WTC11 (cell line): ENCODE measurements at regions not wholly inside any gene's neighbourhood (a gene's known extent, or its start where the extent isn't known, plus 50 kb on each side); places are given as distances from the start of the nearest gene placed in this dataset.

Source experiments
- CTCF ChIP-seq: fragments of 200-600 bp; IDR thresholded peaks from 2 replicates; pipeline ENCODE4 v1.8.0; 2022; ENCODE audit warnings: antibody characterized with exemption
- GABPB1 ChIP-seq: sonication (generic); formaldehyde crosslinking; IDR thresholded peaks from 2 replicates; pipeline ENCODE4 v1.8.1; 2023; ENCODE audit warnings: mild to moderate bottlenecking, missing genetic modification reagents
- JUN ChIP-seq: sonication (generic); formaldehyde crosslinking; IDR thresholded peaks from 2 replicates; pipeline ENCODE4 v1.8.0; 2023; ENCODE audit warnings: mild to moderate bottlenecking, missing genetic modification reagents
- NR1H2 ChIP-seq: sonication (generic); formaldehyde crosslinking; IDR thresholded peaks from 2 replicates; pipeline ENCODE4 v1.9.0; 2021; ENCODE audit warnings: mild to moderate bottlenecking, moderate library complexity, missing genetic modification reagents
- RORB ChIP-seq: fragments of 250-450 bp; sonication (Bioruptor Pico); IDR thresholded peaks from 2 replicates; pipeline ENCODE4 v1.9.0; 2021; ENCODE audit warnings: mild to moderate bottlenecking
- ZBTB21 ChIP-seq: sonication (generic); formaldehyde crosslinking; IDR thresholded peaks from 2 replicates; pipeline ENCODE4 v1.8.1; 2023; ENCODE audit warnings: mild to moderate bottlenecking, missing genetic modification reagents, borderline replicate concordance
- TF ChIP-seq, protein P1 (sequence below): sonication (generic); formaldehyde crosslinking; IDR thresholded peaks from 2 replicates; pipeline ENCODE4 v1.8.1; 2023; ENCODE audit warnings: mild to moderate bottlenecking, missing genetic modification reagents, borderline replicate concordance
- TF ChIP-seq, protein P2 (sequence below): sonication (generic); formaldehyde crosslinking; IDR thresholded peaks from 2 replicates; pipeline ENCODE4 v1.8.0; 2022; ENCODE audit warnings: mild to moderate bottlenecking, missing genetic modification reagents
- TF ChIP-seq, protein P3 (sequence below): sonication (generic); formaldehyde crosslinking; IDR thresholded peaks from 2 replicates; pipeline ENCODE4 v1.8.1; 2023; ENCODE audit warnings: mild to moderate bottlenecking, missing genetic modification reagents, moderate library complexity

DNA sequence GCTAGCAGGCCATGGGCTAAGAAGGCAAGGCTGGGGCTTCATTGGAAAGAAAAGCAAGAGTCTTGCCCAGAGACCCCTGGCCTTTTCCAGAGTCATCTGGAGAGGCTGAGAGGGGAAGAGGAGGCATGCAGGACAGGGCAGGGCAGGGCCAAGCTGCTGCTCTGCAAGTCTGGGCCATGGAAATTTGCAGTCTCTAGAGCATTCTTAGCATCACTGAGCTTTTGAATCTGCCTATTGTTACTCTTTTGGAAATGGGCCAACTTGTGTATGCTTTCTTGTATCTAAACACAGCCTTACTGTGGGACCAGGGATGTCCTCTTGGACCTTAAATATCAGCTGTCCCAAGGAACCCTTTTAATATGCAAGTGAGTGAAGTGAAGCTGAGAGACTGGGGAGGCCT, 560.5 kb downstream of the MID1IP1 start:
- TF ChIP-seq, protein P1, sequence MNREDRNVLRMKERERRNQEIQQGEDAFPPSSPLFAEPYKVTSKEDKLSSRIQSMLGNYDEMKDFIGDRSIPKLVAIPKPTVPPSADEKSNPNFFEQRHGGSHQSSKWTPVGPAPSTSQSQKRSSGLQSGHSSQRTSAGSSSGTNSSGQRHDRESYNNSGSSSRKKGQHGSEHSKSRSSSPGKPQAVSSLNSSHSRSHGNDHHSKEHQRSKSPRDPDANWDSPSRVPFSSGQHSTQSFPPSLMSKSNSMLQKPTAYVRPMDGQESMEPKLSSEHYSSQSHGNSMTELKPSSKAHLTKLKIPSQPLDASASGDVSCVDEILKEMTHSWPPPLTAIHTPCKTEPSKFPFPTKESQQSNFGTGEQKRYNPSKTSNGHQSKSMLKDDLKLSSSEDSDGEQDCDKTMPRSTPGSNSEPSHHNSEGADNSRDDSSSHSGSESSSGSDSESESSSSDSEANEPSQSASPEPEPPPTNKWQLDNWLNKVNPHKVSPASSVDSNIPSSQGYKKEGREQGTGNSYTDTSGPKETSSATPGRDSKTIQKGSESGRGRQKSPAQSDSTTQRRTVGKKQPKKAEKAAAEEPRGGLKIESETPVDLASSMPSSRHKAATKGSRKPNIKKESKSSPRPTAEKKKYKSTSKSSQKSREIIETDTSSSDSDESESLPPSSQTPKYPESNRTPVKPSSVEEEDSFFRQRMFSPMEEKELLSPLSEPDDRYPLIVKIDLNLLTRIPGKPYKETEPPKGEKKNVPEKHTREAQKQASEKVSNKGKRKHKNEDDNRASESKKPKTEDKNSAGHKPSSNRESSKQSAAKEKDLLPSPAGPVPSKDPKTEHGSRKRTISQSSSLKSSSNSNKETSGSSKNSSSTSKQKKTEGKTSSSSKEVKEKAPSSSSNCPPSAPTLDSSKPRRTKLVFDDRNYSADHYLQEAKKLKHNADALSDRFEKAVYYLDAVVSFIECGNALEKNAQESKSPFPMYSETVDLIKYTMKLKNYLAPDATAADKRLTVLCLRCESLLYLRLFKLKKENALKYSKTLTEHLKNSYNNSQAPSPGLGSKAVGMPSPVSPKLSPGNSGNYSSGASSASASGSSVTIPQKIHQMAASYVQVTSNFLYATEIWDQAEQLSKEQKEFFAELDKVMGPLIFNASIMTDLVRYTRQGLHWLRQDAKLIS (CRISPR knock-in tag) = no peak
- TF ChIP-seq GABPB1 (CRISPR knock-in tag) (no peak), CTCF (no peak), ZBTB21 (CRISPR knock-in tag) (no peak), RORB (CRISPR knock-in tag) (no peak), NR1H2 (CRISPR knock-in tag) (no peak), JUN (CRISPR knock-in tag) (no peak)
- TF ChIP-seq, protein P2, sequence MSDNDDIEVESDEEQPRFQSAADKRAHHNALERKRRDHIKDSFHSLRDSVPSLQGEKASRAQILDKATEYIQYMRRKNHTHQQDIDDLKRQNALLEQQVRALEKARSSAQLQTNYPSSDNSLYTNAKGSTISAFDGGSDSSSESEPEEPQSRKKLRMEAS = no peak
- TF ChIP-seq, protein P3, sequence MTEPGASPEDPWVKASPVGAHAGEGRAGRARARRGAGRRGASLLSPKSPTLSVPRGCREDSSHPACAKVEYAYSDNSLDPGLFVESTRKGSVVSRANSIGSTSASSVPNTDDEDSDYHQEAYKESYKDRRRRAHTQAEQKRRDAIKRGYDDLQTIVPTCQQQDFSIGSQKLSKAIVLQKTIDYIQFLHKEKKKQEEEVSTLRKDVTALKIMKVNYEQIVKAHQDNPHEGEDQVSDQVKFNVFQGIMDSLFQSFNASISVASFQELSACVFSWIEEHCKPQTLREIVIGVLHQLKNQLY (CRISPR knock-in tag) = no peak
